ENCODE measurements at regions not wholly inside any gene's neighbourhood (a gene's known extent, or its start where the extent isn't known, plus 50 kb on each side); places are given as distances from the start of the nearest gene placed in this dataset.
"Not testable (repeated sequence)": the region's sequence is repeated elsewhere in the genome, so short reads cannot be mapped to it uniquely, and the experiment has no call there.

- not testable (repeated sequence) for ATAC-seq (ENCODE audit: low read depth); H3K4me3 Mint-ChIP-seq; H3K36me3 Mint-ChIP-seq; H3K27me3 Mint-ChIP-seq; H3K4me1 Mint-ChIP-seq; H3K27ac Mint-ChIP-seq; H3K9me3 Mint-ChIP-seq
- peak; percentile 75 to 78 for DNase-seq (ENCODE audit: low spot score in 2 of 2)
These were observed 80.6 kb upstream of the PLEKHG4B start for GRCh38 chr5:11392-11791.

GRCh38 chr5:11898-12297 is 80.1 kb upstream of the PLEKHG4B start:
- Mint-ChIP-seq H3K36me3 (no peaks in the 10 kb centered on the region), H3K27ac (no peak overlapping the region), H3K4me1 (no peaks in the 10 kb centered on the region), H3K9me3 (no peaks in the 10 kb centered on the region), H3K4me3 (no peak overlapping the region), H3K27me3 (peaks cover 1% of the 10 kb centered on the region)
- no peak for ATAC-seq (ENCODE audit: low read depth)
- no peak for DNase-seq (ENCODE audit: low spot score in 2 of 2)

- Mint-ChIP-seq H3K36me3 (no peaks in the 10 kb centered on the region), H3K9me3 (no peaks in the 10 kb centered on the region), H3K27me3 (peaks cover 1% of the 10 kb centered on the region), H3K27ac (no peak overlapping the region), H3K4me1 (no peaks in the 10 kb centered on the region), H3K4me3 (no peak overlapping the region)
- ATAC-seq (ENCODE audit: low read depth) (no peak), DNase-seq (ENCODE audit: low spot score in 2 of 2) (no peak)
These were observed 78.7 kb upstream of the PLEKHG4B start for GRCh38 chr5:13234-13633.

- H3K36me3 Mint-ChIP-seq; DNase-seq (ENCODE audit: low spot score in 2 of 2); H3K27ac Mint-ChIP-seq; H3K4me1 Mint-ChIP-seq; H3K4me3 Mint-ChIP-seq; H3K27me3 Mint-ChIP-seq; ATAC-seq (ENCODE audit: low read depth); H3K9me3 Mint-ChIP-seq: not testable (repeated sequence)
These were observed 77.3 kb upstream of the PLEKHG4B start for GRCh38 chr5:14676-15075.

GRCh38 chr5:20276-20675 is 71.7 kb upstream of the PLEKHG4B start:
- H3K27me3 Mint-ChIP-seq = peaks cover 12% of the 10 kb centered on the region
- not testable (repeated sequence) for H3K4me1 Mint-ChIP-seq

GRCh38 chr5:21654-22233 is 70.2 kb upstream of the PLEKHG4B start:
- peaks cover 12% of the 10 kb centered on the region for H3K27me3 Mint-ChIP-seq
- H3K4me3 Mint-ChIP-seq = no peak overlapping the region
- no peak overlapping the region for H3K27ac Mint-ChIP-seq
- peaks cover 2% of the 10 kb centered on the region for H3K9me3 Mint-ChIP-seq
- ATAC-seq (ENCODE audit: low read depth) (no peak), DNase-seq (ENCODE audit: low spot score in 2 of 2) (no peak)
- H3K4me1 Mint-ChIP-seq = no peaks in the 10 kb centered on the region
- no peaks in the 10 kb centered on the region for H3K36me3 Mint-ChIP-seq

More at GRCh38 chr5:20276-20675, 71.7 kb upstream of the PLEKHG4B start:
- ATAC-seq (ENCODE audit: low read depth); H3K36me3 Mint-ChIP-seq; H3K9me3 Mint-ChIP-seq; H3K27ac Mint-ChIP-seq; H3K4me3 Mint-ChIP-seq; DNase-seq (ENCODE audit: low spot score in 2 of 2): not testable (repeated sequence)

- not testable (repeated sequence) for H3K4me3 Mint-ChIP-seq; ATAC-seq (ENCODE audit: low read depth); H3K9me3 Mint-ChIP-seq; H3K27ac Mint-ChIP-seq; DNase-seq (ENCODE audit: low spot score in 2 of 2); H3K36me3 Mint-ChIP-seq; H3K4me1 Mint-ChIP-seq
- peaks cover 10% of the 10 kb centered on the region for H3K27me3 Mint-ChIP-seq
These were observed 68.1 kb upstream of the PLEKHG4B start for GRCh38 chr5:23907-24306.

GRCh38 chr5:25067-25466 is 66.9 kb upstream of the PLEKHG4B start:
- ATAC-seq (ENCODE audit: low read depth); H3K27me3 Mint-ChIP-seq; H3K4me3 Mint-ChIP-seq; H3K36me3 Mint-ChIP-seq; H3K27ac Mint-ChIP-seq; DNase-seq (ENCODE audit: low spot score in 2 of 2); H3K4me1 Mint-ChIP-seq: not testable (repeated sequence)
- H3K9me3 Mint-ChIP-seq = peaks cover 12% of the 10 kb centered on the region

- H3K9me3 Mint-ChIP-seq = peaks cover 10% of the 10 kb centered on the region
- H3K27ac Mint-ChIP-seq = no peak overlapping the region
- no peak overlapping the region for H3K4me3 Mint-ChIP-seq
These were observed 61.8 kb upstream of the PLEKHG4B start for GRCh38 chr5:30131-30530.

GRCh38 chr5:30556-30955 is 61.4 kb upstream of the PLEKHG4B start:
- Mint-ChIP-seq H3K9me3 (peaks cover 10% of the 10 kb centered on the region), H3K27me3 (peaks cover 12% of the 10 kb centered on the region)
- not testable (repeated sequence) for H3K36me3 Mint-ChIP-seq; DNase-seq (ENCODE audit: low spot score in 2 of 2); H3K4me1 Mint-ChIP-seq; H3K4me3 Mint-ChIP-seq; H3K27ac Mint-ChIP-seq; ATAC-seq (ENCODE audit: low read depth)

More at GRCh38 chr5:30131-30530, 61.8 kb upstream of the PLEKHG4B start:
- ATAC-seq (ENCODE audit: low read depth) = no peak
- DNase-seq (ENCODE audit: low spot score in 2 of 2) = no peak
- Mint-ChIP-seq H3K4me1 (peaks cover 4% of the 10 kb centered on the region), H3K27me3 (peaks cover 12% of the 10 kb centered on the region), H3K36me3 (peaks cover 5% of the 10 kb centered on the region)

GRCh38 chr5:32165-32564 is 59.8 kb upstream of the PLEKHG4B start:
- Mint-ChIP-seq H3K4me1 (peaks cover 4% of the 10 kb centered on the region), H3K4me3 (no peak overlapping the region), H3K9me3 (peaks cover 10% of the 10 kb centered on the region), H3K36me3 (peaks cover 5% of the 10 kb centered on the region), H3K27me3 (peaks cover 10% of the 10 kb centered on the region), H3K27ac (no peak overlapping the region)
- no peak for DNase-seq (ENCODE audit: low spot score in 2 of 2)
- no peak for ATAC-seq (ENCODE audit: low read depth)

- H3K9me3 Mint-ChIP-seq; H3K36me3 Mint-ChIP-seq; DNase-seq (ENCODE audit: low spot score in 2 of 2); H3K4me1 Mint-ChIP-seq; H3K27me3 Mint-ChIP-seq; H3K4me3 Mint-ChIP-seq; H3K27ac Mint-ChIP-seq; ATAC-seq (ENCODE audit: low read depth): not testable (repeated sequence)
These were observed 56.4 kb upstream of the PLEKHG4B start for GRCh38 chr5:35521-35920.

- not testable (repeated sequence) for H3K4me3 Mint-ChIP-seq; H3K27me3 Mint-ChIP-seq; H3K9me3 Mint-ChIP-seq; H3K36me3 Mint-ChIP-seq; ATAC-seq (ENCODE audit: low read depth); DNase-seq (ENCODE audit: low spot score in 2 of 2); H3K27ac Mint-ChIP-seq; H3K4me1 Mint-ChIP-seq
These were observed 54.8 kb upstream of the PLEKHG4B start for GRCh38 chr5:37207-37606.

- H3K9me3 Mint-ChIP-seq = no peaks in the 10 kb centered on the region
- H3K27me3 Mint-ChIP-seq = peaks cover 7% of the 10 kb centered on the region
- DNase-seq (ENCODE audit: low spot score in 2 of 2) (no peak), ATAC-seq (ENCODE audit: low read depth) (no peak)
- no peaks in the 10 kb centered on the region for H3K36me3 Mint-ChIP-seq
- no peak overlapping the region for H3K27ac Mint-ChIP-seq
- no peaks in the 10 kb centered on the region for H3K4me1 Mint-ChIP-seq
- no peak overlapping the region for H3K4me3 Mint-ChIP-seq
These were observed 51.9 kb upstream of the PLEKHG4B start for GRCh38 chr5:39979-40583.

All from memory B cell (primary cell).